ENCODE measurements at regions not wholly inside any gene's neighbourhood (a gene's known extent, or its start where the extent isn't known, plus 50 kb on each side); places are given as distances from the start of the nearest gene placed in this dataset.

GRCh38 chr11:45481026-45481425 lies 184.4 kb downstream of the CHST1 start:
- no peaks in the 10 kb centered on the region for H3K9me3 ChIP-seq (ENCODE audit: low read depth)
- H3K27ac ChIP-seq: no peak overlapping the region
- WGBS, 2 experiments (ENCODE audit: low coverage in 1 of 2, low lambda C conversion rate in 2 of 2, missing lambda C conversion rate in 2 of 2): 37 to 38% methylated on average over 3 of the region's 3 CpGs
- H3K9me2 ChIP-seq (ENCODE audit: insufficient read depth): no peaks in the 10 kb centered on the region
- peaks cover 31% of the 10 kb centered on the region for H3K27me3 ChIP-seq (replicated peaks; ENCODE audit: insufficient read depth)
- no peaks in the 10 kb centered on the region for H3K79me2 ChIP-seq (ENCODE audit: insufficient read depth)
- no peak for DNase-seq
- H3K9ac ChIP-seq: no peak overlapping the region
- H2AFZ ChIP-seq: no peak overlapping the region
- no peaks in the 10 kb centered on the region for H3F3A ChIP-seq (ENCODE audit: insufficient read depth)
- no peaks in the 10 kb centered on the region for H3K36me3 ChIP-seq (ENCODE audit: low read depth)
- H3K4me1 ChIP-seq (ENCODE audit: insufficient read depth): no peaks in the 10 kb centered on the region
- no peak overlapping the region for H3K4me2 ChIP-seq (ENCODE audit: unreplicated experiment)
- TF ChIP-seq EZH2phosphoT487 (IDR thresholded peaks at IDR 0.05; ENCODE audit: insufficient read depth, low read depth): no peak
- H4K20me1 ChIP-seq (ENCODE audit: insufficient read depth): no peaks in the 10 kb centered on the region
- in situ Hi-C loops (cut with MboI): no loop called here
- H3K4me3 ChIP-seq: no peak overlapping the region

DNA sequence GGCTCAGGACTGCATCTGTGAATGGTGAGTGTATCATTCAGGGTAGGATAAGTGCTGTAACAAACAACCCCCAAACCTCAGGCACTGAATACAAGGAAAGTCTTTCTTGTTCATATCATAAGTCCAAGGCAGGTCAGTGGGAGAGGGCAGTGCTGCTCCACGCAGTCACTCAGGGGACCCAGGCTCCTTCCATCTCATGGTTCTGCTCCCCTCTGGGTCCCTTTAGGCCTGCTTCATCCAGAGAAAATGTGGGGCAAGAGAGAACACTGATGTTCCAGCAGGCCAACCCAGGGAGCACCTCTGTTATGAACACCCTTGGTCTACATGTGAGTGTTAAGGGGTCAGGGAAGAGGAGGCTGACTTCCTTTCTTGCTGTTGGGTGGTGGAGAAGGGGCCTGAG lies 187.8 kb downstream of the CHST1 start:
- DNase-seq: no peak
- WGBS, 2 experiments (ENCODE audit: low coverage in 1 of 2, low lambda C conversion rate in 2 of 2, missing lambda C conversion rate in 2 of 2): 0 to 20% methylated on average over 1 of the region's 1 CpG
- in situ Hi-C loops (cut with MboI): no loop called here
- Histone ChIP-seq H3K9ac (no peak overlapping the region), H3K9me3 (ENCODE audit: low read depth) (no peaks in the 10 kb centered on the region), H3F3A (ENCODE audit: insufficient read depth) (no peaks in the 10 kb centered on the region), H3K27me3 (replicated peaks; ENCODE audit: insufficient read depth) (peaks cover 31% of the 10 kb centered on the region), H3K4me2 (ENCODE audit: unreplicated experiment) (no peak overlapping the region), H3K4me1 (ENCODE audit: insufficient read depth) (no peaks in the 10 kb centered on the region), H3K27ac (no peak overlapping the region), H4K20me1 (ENCODE audit: insufficient read depth) (no peaks in the 10 kb centered on the region), H3K36me3 (ENCODE audit: low read depth) (no peaks in the 10 kb centered on the region), H3K9me2 (ENCODE audit: insufficient read depth) (no peaks in the 10 kb centered on the region), H3K4me3 (no peak overlapping the region), H3K79me2 (ENCODE audit: insufficient read depth) (no peaks in the 10 kb centered on the region), H2AFZ (no peak overlapping the region)
- no peak for TF ChIP-seq EZH2phosphoT487 (IDR thresholded peaks at IDR 0.05; ENCODE audit: insufficient read depth, low read depth)
- TF ChIP-seq EZH2 (IDR thresholded peaks at IDR 0.05; ENCODE audit: insufficient read depth, poor library complexity, severe bottlenecking): no peak

GRCh38 chr11:45476126-45476525 lies 189.3 kb downstream of the CHST1 start:
- no peaks in the 10 kb centered on the region for H3K36me3 ChIP-seq (ENCODE audit: low read depth)
- no peaks in the 10 kb centered on the region for H4K20me1 ChIP-seq (ENCODE audit: insufficient read depth)
- H3K4me3 ChIP-seq: no peak overlapping the region
- H2AFZ ChIP-seq: no peak overlapping the region
- no peaks in the 10 kb centered on the region for H3K79me2 ChIP-seq (ENCODE audit: insufficient read depth)
- no peaks in the 10 kb centered on the region for H3K9me2 ChIP-seq (ENCODE audit: insufficient read depth)
- TF ChIP-seq EZH2phosphoT487 (IDR thresholded peaks at IDR 0.05; ENCODE audit: insufficient read depth, low read depth): no peak
- no peak for TF ChIP-seq EZH2 (IDR thresholded peaks at IDR 0.05; ENCODE audit: insufficient read depth, poor library complexity, severe bottlenecking)
- H3K27me3 ChIP-seq (replicated peaks; ENCODE audit: insufficient read depth): peaks cover 31% of the 10 kb centered on the region
- no peak overlapping the region for H3K4me2 ChIP-seq (ENCODE audit: unreplicated experiment)
- 58 to 66% methylated on average over 2 of the region's 2 CpGs for WGBS, 2 experiments (ENCODE audit: low coverage in 1 of 2, low lambda C conversion rate in 2 of 2, missing lambda C conversion rate in 2 of 2)
- in situ Hi-C loops (cut with MboI): no loop called here
- no peak for DNase-seq
- no peaks in the 10 kb centered on the region for H3F3A ChIP-seq (ENCODE audit: insufficient read depth)
- H3K9ac ChIP-seq: no peak overlapping the region
- no peak overlapping the region for H3K27ac ChIP-seq
- no peaks in the 10 kb centered on the region for H3K9me3 ChIP-seq (ENCODE audit: low read depth)
- no peaks in the 10 kb centered on the region for H3K4me1 ChIP-seq (ENCODE audit: insufficient read depth)

DNA sequence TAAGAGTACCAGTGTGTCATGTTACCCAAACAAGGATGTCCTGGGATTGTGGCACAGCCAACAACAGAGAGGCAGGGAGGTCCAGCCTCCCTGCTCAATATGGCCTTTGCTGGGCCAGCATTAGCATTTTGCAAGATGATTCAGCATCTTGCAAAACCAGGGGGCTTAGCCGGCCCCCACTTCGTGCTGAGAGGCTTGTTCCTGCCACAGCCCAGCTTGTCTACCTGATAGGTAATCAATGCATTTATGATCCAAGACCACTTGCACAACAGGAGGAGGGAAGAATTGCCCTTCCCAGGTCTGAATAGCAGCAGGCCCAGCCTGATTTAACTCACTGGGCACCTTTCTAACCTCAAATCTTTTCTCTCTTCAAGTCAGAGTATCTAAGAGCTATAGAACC lies 189.0 kb upstream of the SYT13 start:
- Histone ChIP-seq H3F3A (ENCODE audit: insufficient read depth) (no peaks in the 10 kb centered on the region), H3K79me2 (ENCODE audit: insufficient read depth) (no peaks in the 10 kb centered on the region), H3K4me3 (no peak overlapping the region), H3K4me1 (ENCODE audit: insufficient read depth) (no peaks in the 10 kb centered on the region), H3K9me2 (ENCODE audit: insufficient read depth) (no peaks in the 10 kb centered on the region), H3K27ac (no peak overlapping the region), H2AFZ (no peak overlapping the region), H3K27me3 (replicated peaks; ENCODE audit: insufficient read depth) (peaks cover 27% of the 10 kb centered on the region), H3K36me3 (ENCODE audit: low read depth) (no peaks in the 10 kb centered on the region), H3K9ac (no peak overlapping the region), H4K20me1 (ENCODE audit: insufficient read depth) (no peaks in the 10 kb centered on the region), H3K9me3 (ENCODE audit: low read depth) (no peaks in the 10 kb centered on the region), H3K4me2 (ENCODE audit: unreplicated experiment) (no peak overlapping the region)
- 42 to 48% methylated on average over 2 of the region's 2 CpGs for WGBS, 2 experiments (ENCODE audit: low coverage in 1 of 2, low lambda C conversion rate in 2 of 2, missing lambda C conversion rate in 2 of 2)
- TF ChIP-seq EZH2 (IDR thresholded peaks at IDR 0.05; ENCODE audit: insufficient read depth, poor library complexity, severe bottlenecking) (no peak), EZH2phosphoT487 (IDR thresholded peaks at IDR 0.05; ENCODE audit: insufficient read depth, low read depth) (no peak)
- in situ Hi-C loops (cut with MboI): no loop called here
- no peak for DNase-seq

DNA sequence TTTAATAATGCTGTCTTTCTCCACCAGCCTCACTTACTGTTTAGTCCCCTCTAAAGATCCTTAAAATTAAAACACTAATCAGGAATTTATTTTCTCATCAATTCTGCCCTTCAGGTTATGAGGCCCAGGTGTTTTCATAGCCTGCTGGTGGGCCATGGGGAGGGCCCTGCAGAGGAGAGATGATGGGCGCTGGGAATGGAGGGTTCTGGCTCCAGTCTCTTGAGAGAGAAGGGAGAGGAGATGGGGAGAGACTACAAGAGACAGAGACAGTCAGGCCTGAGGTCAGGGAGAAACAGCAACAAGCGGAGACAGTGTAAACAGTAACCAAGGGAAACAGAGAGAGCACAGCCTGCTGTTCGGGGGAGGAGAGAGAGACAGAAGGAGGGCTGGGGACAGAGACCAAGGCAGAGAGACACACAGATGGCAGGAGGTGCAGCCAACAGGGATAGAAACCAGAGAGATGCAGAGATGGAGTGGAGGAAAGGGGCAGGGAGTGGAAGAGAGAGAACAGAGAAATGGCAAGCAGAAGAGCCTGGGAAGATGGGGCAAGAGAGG lies 187.3 kb upstream of the SYT13 start:
- H3K27me3 ChIP-seq (replicated peaks; ENCODE audit: insufficient read depth): peaks cover 16% of the 10 kb centered on the region; the same call in 1 of the 2 replicates
- WGBS, 2 experiments (ENCODE audit: low coverage in 1 of 2, low lambda C conversion rate in 2 of 2, missing lambda C conversion rate in 2 of 2): 9 to 16% methylated on average over 3 of the region's 3 CpGs
- H3K4me3 ChIP-seq: no peak overlapping the region

More for the DNA sequence above, 187.3 kb upstream of the SYT13 start:
- Histone ChIP-seq H2AFZ (no peak overlapping the region), H3K27ac (no peak overlapping the region), H3K9ac (no peak overlapping the region), H3K79me2 (ENCODE audit: insufficient read depth) (no peaks in the 10 kb centered on the region), H3K9me2 (ENCODE audit: insufficient read depth) (no peaks in the 10 kb centered on the region), H3F3A (ENCODE audit: insufficient read depth) (no peaks in the 10 kb centered on the region), H4K20me1 (ENCODE audit: insufficient read depth) (no peaks in the 10 kb centered on the region), H3K9me3 (ENCODE audit: low read depth) (no peaks in the 10 kb centered on the region), H3K36me3 (ENCODE audit: low read depth) (no peaks in the 10 kb centered on the region), H3K4me2 (ENCODE audit: unreplicated experiment) (no peak overlapping the region), H3K4me1 (ENCODE audit: insufficient read depth) (no peaks in the 10 kb centered on the region)
- DNase-seq: no peak
- in situ Hi-C loops (cut with MboI): no loop called here
- no peak for TF ChIP-seq EZH2 (IDR thresholded peaks at IDR 0.05; ENCODE audit: insufficient read depth, poor library complexity, severe bottlenecking)
- TF ChIP-seq EZH2phosphoT487 (IDR thresholded peaks at IDR 0.05; ENCODE audit: insufficient read depth, low read depth): no peak

Measured in GM23248 (cell line).